ENCODE measurements at regions not wholly inside any gene's neighbourhood (a gene's known extent, or its start where the extent isn't known, plus 50 kb on each side); places are given as distances from the start of the nearest gene placed in this dataset.

DNA sequence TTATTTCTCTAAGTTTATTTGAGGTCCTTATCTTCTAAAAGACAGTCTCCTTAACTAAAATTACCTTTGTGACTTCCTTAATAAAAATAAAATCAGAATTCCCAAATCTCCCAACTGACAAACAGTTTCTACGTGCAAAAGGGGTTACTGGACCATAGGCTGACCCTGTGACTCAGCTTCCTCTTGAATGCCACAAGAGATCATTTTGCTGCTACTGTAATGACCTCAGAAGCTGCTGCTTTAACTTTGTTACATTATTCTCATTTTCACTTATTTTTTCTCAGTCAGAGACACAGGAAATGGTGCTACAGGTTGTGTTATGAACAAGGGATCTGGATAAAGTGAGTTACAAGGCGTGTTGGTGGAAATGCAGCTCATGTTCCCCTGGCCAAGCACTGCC, 132.2 kb upstream of the TMTC2 start:
- TF ChIP-seq CTBP1 (IDR thresholded peaks at IDR 0.05; ENCODE audit: borderline replicate concordance) (no peak), L3MBTL2 (conservative IDR thresholded peaks at IDR 0.05) (no peak), FOXM1 (IDR thresholded peaks at IDR 0.05; ENCODE audit: borderline replicate concordance) (no peak), ELF4 (IDR thresholded peaks at IDR 0.05) (no peak), SP1 (IDR thresholded peaks at IDR 0.05) (no peak), ZNF384 (IDR thresholded peaks at IDR 0.05) (no peak), FOXA1 (IDR thresholded peaks at IDR 0.05) (no peak), BHLHE40 (IDR thresholded peaks at IDR 0.05; ENCODE audit: borderline replicate concordance) (no peak)
